Activated naive CD8-positive, alpha-beta T cell treated with anti-CD3 and anti-CD28 coated beads for 36 hours (primary cell): ENCODE measurements at regions not wholly inside any gene's neighbourhood (a gene's known extent, or its start where the extent isn't known, plus 50 kb on each side); places are given as distances from the start of the nearest gene placed in this dataset.

ENCODE experiments used
- DNase-seq: peaks from one replicate; pipeline ENCODE4 v3.0.0; 2021
- H3K27ac Mint-ChIP-seq: one replicate; pipeline ENCODE4 v1.8.0; 2022; ENCODE audit warnings: mild to moderate bottlenecking, moderate library complexity, mixed read lengths
- H3K27me3 Mint-ChIP-seq: one replicate; pipeline ENCODE4 v1.8.0; 2022; ENCODE audit warnings: mild to moderate bottlenecking, mixed read lengths
- H3K36me3 Mint-ChIP-seq: one replicate; pipeline ENCODE4 v1.8.0; 2021; ENCODE audit warnings: mild to moderate bottlenecking, mixed read lengths
- H3K4me1 Mint-ChIP-seq: one replicate; pipeline ENCODE4 v1.8.0; 2021; ENCODE audit warnings: mixed read lengths
- H3K4me3 Mint-ChIP-seq: one replicate; pipeline ENCODE4 v1.8.0; 2022; ENCODE audit warnings: mild to moderate bottlenecking, moderate library complexity, mixed read lengths
- H3K9me3 Mint-ChIP-seq: one replicate; pipeline ENCODE4 v1.8.0; 2022; ENCODE audit warnings: mixed read lengths

DNA sequence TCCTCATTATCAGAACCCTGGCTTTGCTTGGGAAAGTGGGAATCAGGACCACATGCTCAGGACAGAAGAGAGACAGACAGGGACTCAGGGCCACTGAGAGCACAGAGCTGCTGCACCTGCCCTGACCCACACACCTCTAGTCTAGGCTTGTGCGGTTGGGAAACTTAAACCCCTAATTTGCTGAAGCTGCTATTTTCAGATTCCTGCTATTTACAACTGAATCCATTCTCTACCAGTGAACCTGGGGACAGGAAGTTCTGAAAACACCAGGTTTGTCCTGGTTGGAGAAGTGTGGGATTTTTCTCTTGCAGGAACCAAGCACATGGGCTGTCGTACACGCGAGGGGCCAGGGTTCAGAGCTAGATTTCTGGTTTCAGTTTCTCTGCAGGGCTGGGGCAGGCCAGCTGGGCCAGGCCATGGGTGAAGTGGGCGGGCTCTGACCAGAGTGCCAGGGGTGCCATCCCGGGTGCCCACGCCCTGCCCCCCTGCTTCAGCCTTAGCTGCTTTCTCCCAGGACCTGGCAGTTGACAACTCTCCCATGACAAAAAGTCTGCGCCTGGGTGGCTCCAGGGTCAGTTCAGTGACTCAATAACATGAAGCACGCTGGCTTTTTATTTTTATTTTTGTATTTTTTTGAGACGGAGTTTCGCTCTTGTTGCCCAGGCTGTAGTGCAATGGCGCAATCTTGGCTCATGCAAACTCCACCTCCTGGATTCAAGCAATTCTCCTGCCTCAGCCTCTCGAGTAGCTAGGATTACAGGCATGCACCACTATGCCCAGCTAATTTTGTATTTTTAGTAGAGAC, 51.3 kb upstream of the SLC1A4 start:
- no peaks in the 10 kb centered on the region for H3K27me3 Mint-ChIP-seq
- no peak for DNase-seq

GRCh38 chr2:64938607-64939285, 50.5 kb upstream of the SLC1A4 start:
- no peak overlapping the region for H3K27ac Mint-ChIP-seq
- no peak for DNase-seq
- H3K36me3 Mint-ChIP-seq: no peaks in the 10 kb centered on the region
- H3K4me3 Mint-ChIP-seq: no peak overlapping the region
- H3K9me3 Mint-ChIP-seq: peaks cover 6% of the 10 kb centered on the region
- peaks cover 6% of the 10 kb centered on the region for H3K4me1 Mint-ChIP-seq
- H3K27me3 Mint-ChIP-seq: no peaks in the 10 kb centered on the region

More for the DNA sequence above, 51.3 kb upstream of the SLC1A4 start:
- no peak overlapping the region for H3K4me3 Mint-ChIP-seq
- H3K4me1 Mint-ChIP-seq: peaks cover 6% of the 10 kb centered on the region
- H3K9me3 Mint-ChIP-seq: peaks cover 6% of the 10 kb centered on the region
- H3K27ac Mint-ChIP-seq: peak overlapping the region; percentile 59
- no peaks in the 10 kb centered on the region for H3K36me3 Mint-ChIP-seq

GRCh38 chr2:64939332-64939917, 49.8 kb upstream of the SLC1A4 start:
- no peak overlapping the region for H3K4me3 Mint-ChIP-seq
- no peaks in the 10 kb centered on the region for H3K36me3 Mint-ChIP-seq
- H3K4me1 Mint-ChIP-seq: peaks cover 6% of the 10 kb centered on the region
- H3K27ac Mint-ChIP-seq: no peak overlapping the region
- DNase-seq: no peak
- peaks cover 6% of the 10 kb centered on the region for H3K9me3 Mint-ChIP-seq
- H3K27me3 Mint-ChIP-seq: no peaks in the 10 kb centered on the region
